Activated CD4-positive, alpha-beta T cell treated with anti-CD3 and anti-CD28 coated beads for 4 hours (primary cell): ENCODE measurements at regions not wholly inside any gene's neighbourhood (a gene's known extent, or its start where the extent isn't known, plus 50 kb on each side); places are given as distances from the start of the nearest gene placed in this dataset.

Experiments
- DNase-seq, 2 donors: peaks; one replicate each; pipeline ENCODE4 v3.0.0-alpha.2; 2020

DNA sequence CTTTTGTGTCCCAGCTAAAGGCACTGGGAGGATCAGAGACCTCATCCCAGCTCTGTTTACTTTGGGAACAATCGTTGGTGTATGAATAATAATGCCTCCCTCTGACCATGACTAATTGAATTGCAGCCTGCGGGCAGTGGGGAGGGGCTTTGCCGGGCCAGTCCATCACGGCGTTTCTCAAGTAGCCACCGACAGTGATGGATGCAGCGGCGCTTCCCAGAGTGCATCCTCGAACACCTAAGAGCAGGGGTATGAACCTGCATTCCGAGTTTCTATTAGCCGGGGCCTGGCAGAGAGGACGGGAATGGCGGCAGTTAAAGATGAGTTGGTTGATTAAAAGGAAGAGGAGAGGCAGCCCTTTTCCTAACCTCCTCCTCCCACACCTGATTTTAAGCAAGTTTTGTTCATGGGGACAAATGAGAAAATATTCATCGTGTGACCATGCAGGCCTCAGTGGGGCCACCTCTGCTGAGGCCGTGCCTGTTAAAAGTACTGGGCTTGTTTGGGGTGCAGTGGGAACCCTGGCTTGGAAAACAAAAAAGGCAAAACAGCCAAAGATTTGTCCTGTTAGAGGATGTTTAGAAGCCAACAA lies 154.1 kb downstream of the FOXA2 start:
- no peak for DNase-seq

DNA sequence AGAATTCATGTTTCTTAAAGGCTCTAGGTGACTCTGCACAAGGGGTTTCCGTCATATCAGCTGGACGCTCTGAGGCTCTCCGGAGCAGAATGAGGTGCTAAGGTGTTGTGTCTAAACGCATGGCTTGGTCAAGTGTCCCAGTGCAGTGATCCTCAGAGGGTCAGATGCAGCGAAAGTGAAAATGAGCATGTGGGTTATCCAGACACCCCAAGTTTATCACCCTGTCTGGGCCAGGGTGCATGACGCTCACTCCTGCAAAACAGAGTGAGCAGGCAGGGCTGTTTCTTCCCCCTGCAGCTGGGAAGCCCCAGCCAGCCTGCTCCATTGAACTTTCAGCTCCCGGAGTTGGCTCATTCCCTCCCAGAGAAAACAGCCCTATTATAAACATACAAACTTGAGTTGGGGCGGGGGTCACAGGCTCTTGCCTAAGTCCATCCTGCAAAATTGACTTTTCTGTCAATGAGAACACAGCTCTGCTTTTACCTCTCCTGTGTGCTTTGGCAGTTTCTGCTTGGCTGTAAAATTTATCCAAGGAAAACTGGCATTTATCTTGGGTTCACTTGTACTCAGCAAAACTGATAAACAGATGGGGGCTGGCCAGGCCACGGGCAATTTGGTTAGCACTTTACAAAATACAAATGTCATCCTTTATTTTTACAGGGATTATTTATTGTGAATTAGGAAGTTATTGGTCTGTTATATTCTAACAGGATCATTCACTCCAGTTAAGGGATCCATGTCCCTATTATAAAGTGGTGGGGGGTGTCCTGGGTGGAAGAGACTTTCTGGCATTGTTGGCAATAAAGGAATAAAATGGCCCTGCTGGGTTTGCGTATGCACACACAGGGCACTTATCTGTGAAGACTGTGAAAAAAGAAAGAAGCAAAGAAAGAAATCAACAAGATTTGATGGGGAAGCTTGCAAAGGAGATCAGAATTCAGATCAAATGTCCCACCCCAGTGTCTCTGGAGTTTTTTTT lies 154.9 kb downstream of the FOXA2 start:
- DNase-seq, result no peak

DNA sequence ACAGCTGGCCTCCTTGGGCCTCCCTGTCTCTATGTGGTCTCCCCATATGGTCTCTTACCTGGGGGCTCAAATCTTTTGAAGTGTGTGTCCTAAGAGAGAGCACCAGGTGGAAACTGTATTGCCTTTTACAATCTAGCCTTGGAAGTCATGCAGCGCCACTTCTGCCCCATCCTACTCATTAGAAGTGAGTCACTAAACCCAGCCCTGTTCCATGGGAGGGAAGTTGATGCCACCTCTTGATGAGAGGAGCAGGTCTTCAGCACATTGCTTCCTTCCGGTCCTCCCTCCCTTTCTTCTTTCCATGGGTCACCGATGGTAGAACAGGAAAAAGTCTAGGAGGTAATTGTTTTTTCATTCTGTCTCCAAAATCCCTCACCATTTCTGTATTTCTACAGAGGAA lies 156.3 kb downstream of the FOXA2 start:
- DNase-seq, result no peak

DNA sequence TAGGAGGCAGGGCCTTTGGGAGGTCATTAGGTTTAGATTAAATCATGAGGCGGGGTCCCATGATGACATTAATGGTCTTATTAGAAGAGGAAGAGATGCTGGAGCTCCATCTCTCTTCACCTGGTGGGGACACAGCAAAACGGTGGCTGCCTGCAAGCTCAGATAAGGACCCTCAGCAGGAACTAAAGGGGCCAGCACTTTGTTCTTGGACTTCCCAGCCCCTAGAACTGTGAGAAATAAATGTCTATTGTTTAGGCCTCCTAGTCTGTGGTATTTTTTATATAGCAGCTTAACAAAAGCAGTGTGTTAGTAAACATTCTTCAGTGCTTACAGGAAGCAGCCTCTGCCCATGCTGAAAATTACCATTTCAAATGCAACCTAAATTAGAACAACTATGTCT lies 157.6 kb downstream of the FOXA2 start:
- DNase-seq, result no peak

DNA sequence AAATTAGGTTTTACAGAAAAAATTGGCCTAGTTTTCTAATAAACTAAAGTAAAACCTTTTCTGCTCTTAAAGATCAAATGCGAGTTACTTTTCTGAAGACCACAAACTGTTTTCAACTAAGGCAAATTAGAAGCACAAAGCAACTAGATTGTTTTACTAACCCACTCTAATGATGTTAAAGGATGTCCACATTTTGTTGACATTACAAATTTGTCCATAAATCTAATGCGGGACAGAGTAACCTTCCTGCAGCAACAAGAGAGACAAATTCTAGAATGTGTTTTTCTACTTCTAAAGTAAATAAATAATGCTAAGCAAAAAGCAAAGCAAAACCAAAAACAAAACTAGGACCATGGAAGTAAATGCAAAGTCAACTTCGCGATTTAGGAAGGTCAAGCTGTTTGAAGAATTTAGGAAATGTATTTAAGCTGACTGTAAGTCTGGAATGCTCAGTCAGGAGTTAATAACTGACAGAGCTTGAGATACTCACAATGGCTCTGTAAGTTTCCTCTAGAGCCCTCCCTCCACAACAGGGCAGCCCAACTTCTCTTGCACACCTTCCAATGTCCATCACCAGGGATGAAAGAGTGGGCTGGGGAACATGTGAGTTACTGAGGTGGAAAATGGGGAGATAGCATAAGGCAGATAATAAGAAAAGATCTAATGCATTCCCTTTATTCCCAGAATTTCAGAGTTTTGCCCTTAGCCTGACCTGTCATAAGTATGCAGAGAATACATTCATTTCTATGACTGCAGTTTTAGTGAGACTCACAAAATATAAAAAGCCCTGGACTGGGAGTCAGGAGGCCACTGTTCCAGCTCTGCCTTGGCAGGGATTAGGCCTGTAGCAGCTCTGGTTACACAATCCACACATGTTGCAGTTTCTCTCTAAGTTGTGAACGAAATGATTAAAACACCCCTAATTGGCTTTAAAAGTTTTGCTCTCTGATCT lies 158.8 kb downstream of the FOXA2 start:
- no peak for DNase-seq

DNA sequence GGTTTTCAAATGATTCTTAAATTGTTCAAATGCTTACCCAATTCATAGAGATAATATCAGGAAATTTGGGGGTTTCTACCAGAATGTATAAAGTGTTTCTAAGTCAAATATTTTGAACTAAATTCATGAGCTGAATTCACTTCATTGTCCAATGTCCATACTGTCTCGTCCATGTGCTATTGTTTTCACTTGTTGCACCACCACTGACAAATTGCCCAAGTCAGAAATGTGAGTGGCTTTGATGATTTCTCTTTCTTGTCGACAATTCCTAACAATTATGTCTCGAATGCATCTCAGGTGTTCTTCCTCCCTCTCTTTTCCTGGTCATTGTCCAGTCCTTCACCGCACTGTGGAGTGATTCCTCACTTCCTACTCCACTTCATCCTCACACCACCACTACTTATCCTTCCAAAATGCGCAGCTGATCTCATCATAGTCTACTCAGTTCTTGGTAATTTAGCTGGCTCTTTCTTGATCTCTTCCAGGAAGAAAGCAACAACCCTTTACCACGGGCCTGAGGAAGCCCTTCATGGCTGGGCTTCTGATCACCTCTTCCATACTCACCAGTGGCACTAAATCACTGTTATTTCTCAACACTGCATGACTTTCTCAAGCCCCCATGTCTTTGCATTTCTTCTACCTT lies 161.1 kb downstream of the FOXA2 start:
- no peak for DNase-seq

DNA sequence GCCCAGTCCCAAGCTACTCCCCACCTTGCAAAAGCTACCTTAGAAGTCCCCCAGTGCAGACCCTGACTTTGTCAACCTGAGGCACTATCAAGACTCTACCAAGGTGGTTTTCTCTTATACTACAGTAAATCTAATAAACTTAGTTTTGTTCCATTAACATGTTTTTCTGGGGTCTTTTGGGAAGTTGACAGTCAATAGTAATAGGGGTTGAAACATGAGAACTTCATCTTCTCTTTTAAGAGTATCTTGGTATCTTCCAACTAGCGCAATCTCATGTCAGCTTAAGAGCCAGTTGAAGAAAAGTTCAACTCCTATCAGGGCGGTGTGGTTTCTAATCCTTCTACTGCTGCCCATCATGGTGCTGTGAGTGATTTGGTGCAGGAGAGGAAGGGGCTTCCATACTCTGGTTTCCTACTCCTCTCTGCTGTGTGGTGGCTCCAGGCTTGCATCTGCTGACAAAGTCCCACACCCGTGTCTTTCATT lies 164.2 kb downstream of the FOXA2 start:
- no peak for DNase-seq

DNA sequence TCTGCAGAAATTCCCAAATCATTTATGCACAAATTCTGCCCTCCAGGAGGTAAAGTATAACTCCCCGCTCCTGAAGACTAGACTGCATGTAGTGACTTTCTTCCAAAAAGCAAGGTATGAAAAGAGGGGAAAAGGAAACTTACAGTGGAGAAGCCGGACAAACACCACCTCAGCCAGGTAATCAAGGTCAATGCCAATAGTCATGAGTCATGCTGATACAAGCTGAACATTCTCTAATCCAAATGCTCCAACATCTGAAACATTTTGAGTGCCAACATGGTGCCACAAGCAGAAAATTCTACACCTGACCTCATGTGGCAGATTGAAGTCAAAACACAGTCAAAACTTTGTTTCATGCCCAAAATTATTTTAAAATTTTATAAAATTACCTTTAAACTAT lies 165.6 kb downstream of the FOXA2 start:
- DNase-seq, result no peak

DNA sequence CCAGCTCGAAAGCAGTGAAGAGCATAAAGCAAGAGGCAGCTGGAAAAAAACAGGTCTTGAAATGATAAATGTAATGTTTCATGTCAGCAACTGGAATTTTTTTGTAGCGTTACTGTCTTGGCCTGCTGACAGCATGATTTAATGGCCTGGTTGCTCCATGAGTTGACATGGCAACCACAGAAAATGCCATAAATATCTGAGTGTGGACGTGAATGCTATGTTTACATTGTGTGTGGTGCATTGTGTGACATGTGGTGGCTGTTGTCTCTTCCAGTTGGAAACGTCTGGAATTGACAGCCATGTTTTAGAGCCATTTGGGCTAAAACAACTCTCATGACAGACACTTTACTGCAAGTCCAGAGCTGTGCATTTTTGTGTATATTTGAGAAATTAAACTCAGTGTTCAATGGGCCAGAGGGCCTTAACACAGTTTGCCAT lies 170.0 kb downstream of the FOXA2 start:
- no peak for DNase-seq

DNA sequence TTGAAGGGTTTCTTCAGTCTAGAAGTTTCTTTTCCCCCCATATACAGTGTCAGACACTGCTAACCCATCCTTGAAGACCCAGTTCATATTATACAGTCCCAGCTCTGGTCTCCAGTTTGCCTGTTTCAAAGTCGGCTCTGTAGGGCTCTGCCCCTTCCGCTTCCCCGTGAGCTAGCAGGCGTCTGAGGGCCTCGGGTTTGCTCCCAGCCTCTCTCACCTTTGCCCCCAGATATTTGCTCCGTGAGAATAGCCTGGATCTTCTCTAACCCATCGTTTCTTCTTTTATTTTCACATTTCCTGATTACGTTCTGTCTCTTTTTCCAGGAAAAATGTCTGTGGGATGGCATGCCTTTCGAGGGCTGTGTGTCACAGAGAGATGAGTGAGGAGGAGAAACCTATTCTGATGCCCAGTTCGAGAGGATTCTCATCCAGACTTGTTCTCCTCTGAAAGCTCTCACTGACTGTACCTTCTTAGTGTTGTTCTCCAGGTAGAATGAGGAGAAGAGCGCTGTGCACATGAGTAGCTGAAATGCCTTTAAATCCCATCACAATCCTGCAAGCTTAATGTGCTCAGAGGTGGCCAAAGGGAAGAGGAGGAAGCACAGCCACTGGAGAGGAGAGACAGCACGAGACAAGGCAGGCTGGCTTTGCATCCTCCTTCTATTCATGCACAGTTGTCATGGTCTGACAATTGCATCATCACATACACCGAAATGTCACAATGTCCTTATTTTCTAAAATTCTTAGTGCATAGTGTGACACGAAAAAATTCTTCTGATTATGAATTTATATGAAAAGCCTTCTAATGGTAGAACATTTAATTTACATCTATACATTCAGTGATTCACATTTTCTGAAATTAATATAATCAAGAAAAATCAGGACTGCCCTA lies 171.1 kb downstream of the FOXA2 start:
- no peak for DNase-seq

DNA sequence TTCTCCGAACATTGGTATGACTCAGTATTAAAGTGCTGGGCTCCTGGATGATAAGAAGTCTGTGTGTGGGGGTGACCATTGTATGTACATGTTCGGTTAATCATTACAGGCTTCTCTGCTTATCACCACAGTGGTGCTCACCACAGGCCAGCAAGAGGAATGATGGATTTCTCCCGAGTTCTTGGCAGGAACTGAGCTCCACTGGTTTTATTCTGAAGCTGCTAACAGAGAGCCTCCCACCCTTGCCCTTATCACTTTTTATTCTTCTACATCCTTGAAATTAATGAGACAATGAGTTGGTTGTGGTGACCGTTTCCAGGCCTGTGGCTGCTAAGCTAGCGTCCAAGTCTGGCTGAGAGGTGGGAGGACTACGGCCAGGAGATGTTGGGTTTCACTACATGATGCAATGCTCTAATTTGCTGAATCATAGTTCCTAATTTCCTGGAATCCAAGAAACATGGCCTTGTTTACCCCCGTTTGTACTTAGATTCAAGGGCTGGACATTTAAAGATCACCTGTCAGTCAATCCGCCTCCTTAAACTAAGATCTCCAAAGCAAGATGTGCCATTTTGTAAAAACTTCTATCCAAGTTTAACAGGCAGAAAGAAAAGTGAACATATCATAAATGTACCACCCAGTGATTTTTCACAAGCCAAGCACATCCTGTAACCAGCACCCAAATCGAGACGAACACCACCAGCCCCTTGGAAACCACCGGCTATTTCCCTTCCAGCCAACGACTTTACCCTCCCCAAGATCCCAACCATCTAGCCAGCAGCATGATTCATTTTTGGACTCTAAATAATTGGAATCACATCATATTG lies 172.5 kb downstream of the FOXA2 start:
- no peak for DNase-seq

DNA sequence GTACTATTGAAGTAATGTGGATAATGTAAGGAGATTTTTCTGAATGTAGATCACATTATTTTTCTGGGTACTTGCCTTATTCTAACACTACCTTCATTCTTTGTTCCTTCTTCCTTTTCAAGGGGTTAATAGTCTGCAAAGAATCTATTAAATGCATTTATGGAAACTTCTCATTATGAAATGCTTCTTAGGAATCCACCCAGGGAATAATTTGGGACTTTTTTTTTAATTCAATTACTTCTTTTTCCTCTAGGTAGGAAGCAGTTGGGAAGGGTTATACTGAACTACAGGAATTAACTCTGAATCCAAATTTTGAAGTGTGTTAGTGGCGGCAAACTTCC lies 173.1 kb downstream of the FOXA2 start:
- DNase-seq, result no peak

DNA sequence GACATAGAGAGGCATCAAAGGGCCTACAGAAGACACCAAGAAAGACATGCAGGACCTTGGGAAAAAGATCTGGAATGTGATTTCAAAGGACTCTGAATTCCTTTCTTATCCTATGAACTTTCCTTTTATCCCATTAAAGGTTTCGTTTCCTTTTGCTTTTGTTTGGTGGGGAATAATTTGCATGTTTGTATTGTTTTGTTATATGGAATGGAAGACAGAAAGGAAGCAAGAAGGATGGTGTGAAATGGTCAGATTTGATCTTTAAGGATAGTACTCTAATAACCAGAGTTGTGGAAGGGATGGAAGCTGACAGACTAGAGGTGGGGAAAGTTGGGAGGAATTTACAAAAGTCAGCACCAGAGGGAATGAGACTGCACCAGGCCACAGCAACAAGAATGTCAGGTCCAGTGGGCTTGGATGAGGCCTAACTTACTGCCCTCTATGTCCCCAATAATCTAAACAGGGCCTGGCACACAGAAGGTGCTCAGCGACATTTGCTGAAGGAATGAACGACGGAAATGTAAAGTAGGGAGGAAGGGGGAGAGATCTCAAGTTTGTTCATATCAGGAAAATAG lies 173.7 kb downstream of the FOXA2 start:
- DNase-seq, result no peak

DNA sequence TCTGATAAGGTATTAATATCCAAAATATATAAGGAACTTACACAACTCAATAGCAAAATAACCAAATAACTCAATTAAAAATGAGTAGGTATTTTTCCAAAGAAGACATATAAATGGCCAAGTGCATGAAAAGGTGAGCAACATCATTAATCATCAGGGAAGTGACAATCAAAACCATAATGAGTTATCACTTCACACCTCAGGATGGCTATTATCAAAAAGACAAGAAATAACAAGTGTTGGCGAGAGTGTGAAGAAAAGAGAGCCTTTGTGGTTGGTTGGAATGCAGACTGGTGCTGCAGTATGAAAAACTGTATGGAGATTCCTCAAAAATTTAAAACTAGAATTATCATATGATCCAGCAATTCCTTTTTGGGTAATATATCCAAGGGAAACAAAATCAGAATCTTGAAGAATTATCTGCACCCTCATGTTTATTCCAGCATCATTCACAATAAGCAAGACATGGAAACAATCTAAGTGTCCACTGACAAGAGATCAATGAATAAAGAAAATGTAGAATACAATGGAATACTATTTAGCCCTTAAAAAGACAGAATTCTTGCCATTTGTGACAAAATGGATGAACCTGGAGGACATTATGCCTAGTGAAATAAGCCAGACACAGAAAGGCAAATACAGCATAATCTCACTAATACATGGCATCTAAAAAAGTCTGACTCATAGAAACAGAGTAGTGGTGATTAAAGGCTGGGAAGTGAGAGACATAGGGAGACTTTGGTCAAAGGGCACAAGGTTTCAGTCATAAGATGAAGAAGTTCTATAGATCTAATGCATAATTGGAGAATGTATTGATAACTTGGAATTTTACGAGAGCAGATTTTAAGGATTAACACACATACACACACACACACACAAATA lies 175.6 kb downstream of the FOXA2 start:
- no peak for DNase-seq

DNA sequence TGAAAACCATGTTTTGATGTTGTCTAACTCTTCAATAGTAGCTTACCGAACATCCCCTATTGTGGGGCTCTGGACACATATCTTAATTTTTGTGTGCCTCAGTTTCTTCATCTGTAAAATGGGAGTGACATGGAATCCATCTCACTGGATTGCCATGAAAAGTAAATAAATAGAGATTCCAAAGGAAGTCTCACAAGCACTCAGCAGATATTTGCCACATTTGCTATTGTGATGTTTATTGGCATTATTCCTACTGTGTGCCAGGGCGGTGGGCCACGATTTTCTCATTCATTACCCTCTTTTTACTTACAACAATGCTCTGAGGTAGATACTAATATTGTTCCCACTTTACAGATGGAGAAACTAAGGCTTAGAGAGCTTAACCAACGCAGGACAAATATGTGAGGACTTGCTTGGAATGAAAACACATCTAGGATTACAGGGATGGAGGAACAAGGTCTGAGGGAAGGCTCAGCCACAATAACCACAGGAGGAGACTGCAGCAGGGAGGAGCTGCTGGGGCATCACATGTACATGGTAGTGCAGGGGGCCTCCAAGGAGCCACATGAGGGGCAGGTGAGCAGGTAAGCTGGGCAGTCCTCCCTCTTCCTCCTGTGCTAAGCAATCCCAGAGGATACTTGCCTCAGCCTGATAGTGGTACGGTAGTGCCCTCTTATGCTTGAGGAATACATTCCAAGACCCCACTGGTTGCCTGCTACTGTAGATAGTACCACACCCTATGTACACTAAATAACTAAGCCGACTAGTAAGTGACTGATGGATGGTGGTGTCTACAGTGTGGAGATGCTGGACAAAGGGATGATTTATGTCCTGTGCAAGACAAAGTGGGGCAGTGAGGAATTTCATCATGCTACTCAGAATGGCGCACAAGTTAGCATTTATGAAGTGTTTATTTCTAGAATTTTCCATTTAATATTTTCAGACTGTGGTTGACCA lies 176.9 kb downstream of the FOXA2 start:
- no peak for DNase-seq

DNA sequence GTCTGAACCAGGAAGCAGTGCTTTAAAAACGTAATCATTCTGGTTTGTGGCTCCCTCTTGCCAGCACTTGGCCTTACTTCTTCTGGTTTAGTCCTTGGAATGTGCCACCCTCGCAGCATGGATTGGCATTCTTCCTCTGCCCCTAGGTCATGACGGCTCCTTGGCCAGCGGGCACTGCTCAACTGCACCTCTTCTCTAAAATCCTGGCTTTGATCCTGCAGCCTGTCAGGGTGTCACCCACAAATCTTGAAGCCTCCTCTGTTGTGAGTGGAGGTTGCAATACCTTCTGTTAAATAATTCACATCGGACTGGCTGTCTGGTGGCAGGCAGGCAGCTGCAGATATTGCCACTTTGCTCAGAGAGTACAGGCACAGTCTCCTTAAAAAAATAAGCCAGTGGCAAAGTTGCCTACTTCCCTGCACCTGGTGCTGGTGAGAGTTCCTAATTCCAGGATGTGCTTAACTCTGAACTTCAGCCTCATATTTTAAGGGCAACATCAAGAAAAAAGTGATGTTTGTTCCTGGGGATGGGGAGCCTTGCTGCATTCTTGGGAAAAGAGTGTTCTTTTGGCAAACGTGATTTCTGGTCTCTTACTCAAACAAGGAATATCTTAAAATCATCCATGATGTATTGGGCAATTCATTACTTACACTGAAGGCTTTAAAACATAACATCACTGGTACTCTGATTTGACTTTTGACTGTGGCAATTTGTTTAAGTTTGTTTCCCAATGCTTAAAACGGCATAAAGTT lies 179.8 kb downstream of the FOXA2 start:
- DNase-seq, result no peak
